Natural killer cell treated with Interleukin-12 subunit alpha and Interleukin-12 subunit beta and Interleukin-15 and Interleukin-18, amount 100 ng/mL, for 72 hours (primary cell): ENCODE measurements at regions not wholly inside any gene's neighbourhood (a gene's known extent, or its start where the extent isn't known, plus 50 kb on each side); places are given as distances from the start of the nearest gene placed in this dataset.

ENCODE experiments used
- ATAC-seq, 2 donors: fragments of 150-1000 bp; cut with Tn5 transposase in 1 of 2; sonication (Bioruptor Pico), chemical (Tn5 transposase) in 1 of 2; 2 replicates each; pipeline ENCODE4 v1.10.0; 2021
- DNase-seq: peaks from one replicate; pipeline ENCODE4 v3.0.0; 2022; ENCODE audit warnings: low spot score
- H3K27ac Mint-ChIP-seq, 2 donors: 1 replicate in 1 of 2; 2 replicates in 1 of 2; pipeline ENCODE4 v1.8.0; 2022; ENCODE audit warnings: mixed read lengths in 2 of 2, mild to moderate bottlenecking in 1 of 2, moderate library complexity in 1 of 2
- H3K27me3 Mint-ChIP-seq, 2 donors: 1 replicate in 1 of 2; 2 replicates in 1 of 2; pipeline ENCODE4 v1.8.0; 2022; ENCODE audit warnings: mixed read lengths in 2 of 2
- H3K36me3 Mint-ChIP-seq: one replicate; pipeline ENCODE4 v1.8.0; 2022; ENCODE audit warnings: mixed read lengths
- H3K4me1 Mint-ChIP-seq, 2 donors: 1 replicate in 1 of 2; 2 replicates in 1 of 2; pipeline ENCODE4 v1.8.0; 2022; ENCODE audit warnings: low read depth in 2 of 2, mixed read lengths in 2 of 2, mild to moderate bottlenecking in 1 of 2
- H3K4me3 Mint-ChIP-seq: one replicate; pipeline ENCODE4 v1.8.0; 2022; ENCODE audit warnings: mixed read lengths
- H3K9me3 Mint-ChIP-seq: 2 replicates; pipeline ENCODE4 v1.8.0; 2022; ENCODE audit warnings: mixed read lengths

DNA sequence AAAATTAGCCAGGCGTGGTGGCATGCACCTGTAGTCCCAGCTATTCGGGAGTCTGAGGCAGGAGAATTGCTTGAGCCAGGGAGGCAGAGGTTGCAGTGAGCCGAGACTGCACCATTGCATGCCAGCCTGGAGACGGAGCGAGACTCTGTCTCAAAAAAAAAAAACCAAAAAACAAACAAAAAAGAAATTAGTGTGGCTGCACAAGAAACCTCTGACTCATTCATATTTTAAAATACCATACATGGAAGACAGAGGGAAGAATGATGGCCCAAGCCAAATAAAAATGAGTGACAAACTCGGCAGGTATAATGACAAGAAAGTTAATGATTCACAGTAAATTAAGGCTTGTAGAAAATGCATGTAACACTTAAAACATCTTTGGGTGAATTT lies 875.8 kb downstream of the EPHA4 start:
- H3K27ac Mint-ChIP-seq, result no peak overlapping the region
- DNase-seq (no peak), ATAC-seq (no peak)
- peaks cover 7 to 8% of the 10 kb centered on the region in 2 donors for H3K27me3 Mint-ChIP-seq
- H3K4me3 Mint-ChIP-seq, result no peak overlapping the region
- H3K9me3 Mint-ChIP-seq, result peaks cover 2% of the 10 kb centered on the region
- H3K4me1 Mint-ChIP-seq, result no peaks in the 10 kb centered on the region
- H3K36me3 Mint-ChIP-seq, result peaks cover 7% of the 10 kb centered on the region

DNA sequence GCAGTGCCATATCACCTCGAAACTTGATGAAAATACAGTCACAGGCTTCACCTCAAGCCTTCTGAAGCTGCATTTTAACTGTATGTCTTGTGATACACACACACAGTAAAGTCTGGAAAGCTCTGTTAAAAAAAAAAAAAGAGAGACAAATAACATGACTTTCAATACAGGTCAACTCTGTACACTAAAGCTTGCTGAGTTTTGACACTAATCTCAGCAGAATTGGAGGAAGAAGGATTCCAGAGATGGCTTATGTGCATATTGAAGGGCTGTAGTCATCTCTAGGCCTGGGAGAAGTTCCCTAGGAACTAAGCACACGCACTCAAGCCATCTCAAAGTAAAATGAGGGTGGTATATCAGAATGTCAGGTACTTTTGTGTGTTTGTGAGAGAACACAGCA lies 875.1 kb downstream of the EPHA4 start:
- H3K36me3 Mint-ChIP-seq, result peaks cover 11% of the 10 kb centered on the region
- no peaks in the 10 kb centered on the region for H3K4me1 Mint-ChIP-seq
- no peak for ATAC-seq
- peaks cover 2% of the 10 kb centered on the region for H3K9me3 Mint-ChIP-seq
- no peak overlapping the region for H3K4me3 Mint-ChIP-seq
- peaks cover 7 to 8% of the 10 kb centered on the region in 2 donors for H3K27me3 Mint-ChIP-seq
- H3K27ac Mint-ChIP-seq, result no peak overlapping the region
- DNase-seq, result no peak

DNA sequence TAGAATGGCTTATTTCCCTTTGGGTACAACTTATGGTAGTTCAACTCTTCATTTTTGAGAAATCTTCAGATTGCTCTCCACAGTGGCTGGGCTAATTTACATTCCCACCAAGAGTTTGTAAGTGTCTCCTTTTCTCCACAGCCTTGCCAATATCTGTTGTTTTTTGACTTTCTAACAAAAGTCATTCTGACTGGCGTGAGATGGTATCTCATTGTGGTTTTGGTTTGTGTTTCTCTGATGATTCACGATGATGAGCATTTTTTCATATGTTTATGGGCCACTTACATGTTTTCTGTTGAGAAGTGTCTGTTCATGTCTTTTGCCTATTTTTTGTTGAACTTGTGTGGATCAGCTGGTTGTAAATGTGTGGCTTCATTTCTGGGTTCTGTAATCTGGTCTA lies 871.0 kb downstream of the EPHA4 start:
- H3K27me3 Mint-ChIP-seq, result peaks cover 2 to 9% of the 10 kb centered on the region in 2 donors
- no peak overlapping the region for H3K27ac Mint-ChIP-seq
- no peak for DNase-seq
- no peak overlapping the region for H3K4me3 Mint-ChIP-seq
- H3K36me3 Mint-ChIP-seq, result peaks cover 11% of the 10 kb centered on the region
- ATAC-seq, result no peak
- no peaks in the 10 kb centered on the region for H3K4me1 Mint-ChIP-seq
- H3K9me3 Mint-ChIP-seq, result peaks cover 2% of the 10 kb centered on the region

DNA sequence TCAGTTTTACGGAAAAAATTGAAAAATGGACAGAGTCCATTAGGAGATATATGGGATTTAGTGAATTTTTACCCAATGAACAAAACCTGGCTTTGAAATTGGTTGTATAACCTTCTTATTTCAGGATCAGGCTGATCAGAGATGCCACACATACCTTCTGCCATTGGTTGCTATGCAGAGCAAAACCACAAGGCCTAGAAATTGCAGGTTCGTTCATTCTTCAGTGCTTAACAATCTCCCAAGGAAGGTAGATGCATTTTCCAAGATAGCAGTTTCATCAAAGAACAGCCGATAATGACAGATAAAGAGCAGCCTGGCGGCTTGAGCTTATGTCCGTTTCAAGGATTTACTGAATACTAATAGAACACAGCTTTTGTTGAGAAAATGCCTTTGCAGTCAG lies 868.8 kb downstream of the EPHA4 start:
- Mint-ChIP-seq H3K4me1 (no peaks in the 10 kb centered on the region), H3K4me3 (no peak overlapping the region), H3K9me3 (peaks cover 2% of the 10 kb centered on the region), H3K36me3 (peaks cover 11% of the 10 kb centered on the region), H3K27me3 (peaks cover under 1 to 18% of the 10 kb centered on the region in 2 donors), H3K27ac (no peak overlapping the region)
- ATAC-seq (no peak), DNase-seq (no peak)

DNA sequence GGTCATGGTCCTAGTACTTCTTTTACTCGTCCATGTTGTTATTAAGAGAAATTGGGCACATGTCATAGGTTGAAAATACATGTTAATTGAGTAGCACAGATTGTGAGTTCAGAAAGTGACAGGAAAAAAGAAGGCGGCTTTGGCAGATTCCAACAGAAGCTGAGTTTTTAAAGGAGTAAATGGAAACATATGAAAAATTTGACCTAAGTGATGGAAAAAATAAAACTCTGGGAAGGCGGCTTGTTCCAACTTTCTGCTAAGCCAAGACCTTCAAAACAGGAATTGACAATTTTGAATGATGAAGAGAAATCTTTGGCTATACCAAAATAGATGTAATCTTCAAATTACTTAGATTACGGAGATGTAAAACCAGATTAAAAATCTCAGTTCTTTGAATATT lies 868.0 kb downstream of the EPHA4 start:
- Mint-ChIP-seq H3K27me3 (peaks cover 2 to 18% of the 10 kb centered on the region in 2 donors), H3K4me3 (no peak overlapping the region), H3K27ac (no peak overlapping the region), H3K4me1 (no peaks in the 10 kb centered on the region), H3K9me3 (peaks cover 2% of the 10 kb centered on the region), H3K36me3 (peaks cover 11% of the 10 kb centered on the region)
- no peak for DNase-seq
- ATAC-seq, result no peak

DNA sequence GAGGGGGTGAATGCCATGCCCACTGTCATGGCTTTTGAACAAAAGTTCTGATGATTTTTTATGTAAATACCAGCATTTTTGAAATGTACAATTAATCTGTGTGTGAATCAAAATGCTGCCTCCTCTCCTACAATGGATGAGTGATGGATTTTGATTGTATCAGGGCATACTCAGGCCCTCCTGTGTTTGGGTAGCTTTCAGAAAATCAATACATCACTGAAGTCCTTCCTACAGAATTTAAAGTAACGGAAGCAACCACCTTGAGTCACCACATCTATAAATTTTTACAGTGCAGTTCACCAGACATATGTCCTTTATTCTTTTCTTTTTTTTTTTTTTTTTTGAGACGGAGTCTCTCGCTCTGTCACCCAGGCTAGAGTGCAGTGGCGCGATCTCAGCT lies 867.3 kb downstream of the EPHA4 start:
- DNase-seq (no peak), ATAC-seq (no peak)
- Mint-ChIP-seq H3K9me3 (peaks cover 2% of the 10 kb centered on the region), H3K27ac (no peak overlapping the region), H3K36me3 (peaks cover 11% of the 10 kb centered on the region), H3K27me3 (peaks cover 2 to 25% of the 10 kb centered on the region in 2 donors), H3K4me3 (no peak overlapping the region), H3K4me1 (no peaks in the 10 kb centered on the region)

DNA sequence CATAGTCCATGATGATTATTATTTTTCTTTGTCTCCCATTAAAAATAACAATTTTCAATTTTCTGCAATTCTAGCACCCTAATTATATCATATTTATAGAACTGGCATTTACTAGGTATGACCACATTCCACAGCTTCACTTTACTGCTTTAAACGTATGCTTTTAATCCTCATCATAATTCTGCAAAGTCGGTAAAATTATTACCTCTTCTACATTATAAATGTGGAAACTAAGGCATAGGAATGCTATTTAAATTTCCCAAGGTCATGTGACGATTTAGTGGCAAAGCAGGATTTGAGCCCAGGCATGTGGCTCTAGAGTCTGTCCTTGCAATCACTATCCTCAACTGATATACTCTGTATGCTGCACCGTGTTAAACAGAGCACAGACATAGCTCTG lies 866.4 kb downstream of the EPHA4 start:
- Mint-ChIP-seq H3K27me3 (peaks cover 6 to 33% of the 10 kb centered on the region in 2 donors), H3K4me1 (no peaks in the 10 kb centered on the region), H3K27ac (no peak overlapping the region), H3K4me3 (no peak overlapping the region), H3K36me3 (peaks cover 9% of the 10 kb centered on the region), H3K9me3 (peaks cover 1% of the 10 kb centered on the region)
- ATAC-seq (no peak), DNase-seq (no peak)

DNA sequence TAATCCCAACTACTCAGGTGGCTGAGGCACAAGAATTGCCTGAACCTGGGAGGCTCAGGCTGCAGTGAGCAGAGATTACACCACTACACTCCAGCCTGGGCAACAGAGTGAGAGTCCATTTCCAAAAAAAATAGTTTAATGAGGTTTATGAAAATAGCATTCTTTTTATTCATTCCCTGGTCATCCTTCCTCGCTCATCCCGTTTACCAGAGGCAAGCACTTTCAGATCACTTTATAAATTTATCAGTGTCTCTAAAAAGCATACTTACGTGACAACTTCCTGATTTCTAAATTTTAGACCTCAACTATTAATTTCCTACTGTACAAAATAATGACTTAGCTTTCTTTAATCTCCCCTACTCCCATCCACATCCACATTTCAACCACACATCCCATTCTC lies 864.8 kb downstream of the EPHA4 start:
- Mint-ChIP-seq H3K27me3 (peaks cover 7 to 38% of the 10 kb centered on the region in 2 donors), H3K4me3 (no peak overlapping the region), H3K36me3 (no peaks in the 10 kb centered on the region), H3K9me3 (no peaks in the 10 kb centered on the region), H3K27ac (no peak overlapping the region), H3K4me1 (no peaks in the 10 kb centered on the region)
- ATAC-seq (no peak), DNase-seq (no peak)

DNA sequence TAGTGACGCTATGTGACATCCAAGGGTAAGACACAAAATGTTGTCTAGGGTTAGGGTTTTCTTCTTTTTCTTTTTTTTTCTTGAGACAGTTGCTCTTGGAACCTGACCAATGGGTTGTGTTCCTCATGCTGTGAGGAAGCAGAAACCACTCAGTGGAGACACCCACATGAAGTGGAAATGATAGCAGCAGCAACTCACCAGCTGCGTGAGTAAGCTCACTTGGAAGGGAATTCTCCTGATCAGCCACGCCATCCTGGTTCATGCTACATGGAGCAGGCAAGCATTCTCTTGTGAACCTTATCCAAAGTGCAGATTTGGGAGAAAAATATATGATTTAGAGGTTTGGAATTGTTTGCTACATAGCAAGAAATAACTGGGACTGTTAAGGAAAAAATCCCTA lies 863.7 kb downstream of the EPHA4 start:
- Mint-ChIP-seq H3K36me3 (no peaks in the 10 kb centered on the region), H3K27ac (no peak overlapping the region), H3K27me3 (peaks cover 7 to 29% of the 10 kb centered on the region in 2 donors), H3K4me3 (no peak overlapping the region), H3K9me3 (no peaks in the 10 kb centered on the region), H3K4me1 (no peaks in the 10 kb centered on the region)
- no peak for DNase-seq
- no peak for ATAC-seq

DNA sequence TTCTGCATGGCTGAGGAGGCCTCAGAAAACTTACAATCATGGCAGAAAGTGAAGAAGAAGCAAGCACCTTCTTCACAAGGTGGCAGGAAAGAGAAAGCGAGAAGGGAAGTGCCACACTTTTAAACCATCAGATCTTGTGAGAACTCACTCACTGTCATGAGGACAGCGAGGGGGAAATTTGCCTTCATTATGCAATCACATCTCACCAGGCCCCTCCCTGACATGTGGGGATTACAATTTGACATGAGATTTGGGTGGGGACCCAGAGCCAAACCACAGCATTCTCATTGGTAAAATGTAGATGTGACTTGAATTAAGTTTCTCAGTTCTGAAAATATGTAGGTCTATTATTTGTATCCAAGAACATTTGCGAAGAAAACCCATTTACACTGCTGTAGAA lies 854.8 kb downstream of the EPHA4 start:
- no peak for ATAC-seq
- Mint-ChIP-seq H3K9me3 (no peaks in the 10 kb centered on the region), H3K4me1 (no peaks in the 10 kb centered on the region), H3K27ac (no peak overlapping the region), H3K36me3 (no peaks in the 10 kb centered on the region), H3K27me3 (no peaks in the 10 kb centered on the region), H3K4me3 (no peak overlapping the region)
- no peak for DNase-seq

DNA sequence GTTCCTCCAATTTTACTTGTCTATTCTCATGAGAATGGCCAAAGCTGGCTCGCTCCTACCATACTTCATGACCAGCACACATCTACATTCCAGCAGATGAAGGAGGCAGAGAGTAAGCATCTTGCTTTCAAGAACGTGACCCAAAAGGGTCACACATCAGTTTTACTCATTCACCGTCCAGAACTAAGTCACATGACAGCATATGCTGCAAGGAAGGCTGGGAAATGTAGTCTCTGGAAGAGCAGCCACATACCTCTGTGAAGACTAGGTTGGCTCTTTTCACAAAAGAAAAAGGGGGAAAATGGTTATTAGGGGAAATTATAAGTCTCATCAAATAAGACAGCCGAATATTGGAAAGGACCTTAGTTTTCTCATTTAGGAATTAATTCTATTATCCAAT lies 835.3 kb downstream of the EPHA4 start:
- no peak for DNase-seq

DNA sequence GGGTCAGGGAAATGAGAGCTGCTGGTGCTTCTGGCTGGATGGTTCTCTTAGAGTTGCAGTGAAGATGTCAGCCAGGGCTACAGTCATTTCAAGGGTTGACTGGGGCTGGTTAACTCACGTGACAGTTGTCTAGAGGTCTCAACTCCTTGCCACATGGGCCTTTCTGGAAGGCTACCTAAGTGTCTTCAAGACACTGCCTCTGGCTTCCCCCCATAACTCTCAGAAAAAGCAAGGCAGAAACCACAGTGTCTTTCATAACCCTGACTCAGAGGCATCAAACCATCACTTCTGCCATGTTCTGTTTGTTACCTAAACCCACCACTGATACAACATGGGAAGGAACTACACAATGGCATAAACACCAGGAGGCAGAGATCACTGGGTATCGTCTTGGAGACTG lies 828.9 kb downstream of the EPHA4 start:
- Mint-ChIP-seq H3K36me3 (no peaks in the 10 kb centered on the region), H3K27me3 (peaks cover 2 to 14% of the 10 kb centered on the region in 2 donors), H3K9me3 (peaks cover 8% of the 10 kb centered on the region), H3K4me3 (no peak overlapping the region), H3K27ac (no peak overlapping the region), H3K4me1 (no peaks in the 10 kb centered on the region)
- ATAC-seq, result no peak
- no peak for DNase-seq

More for the DNA sequence above, 835.3 kb downstream of the EPHA4 start:
- Mint-ChIP-seq H3K27me3 (peaks cover 0 to 14% of the 10 kb centered on the region in 2 donors), H3K4me1 (no peaks in the 10 kb centered on the region), H3K9me3 (peaks cover 5% of the 10 kb centered on the region), H3K27ac (no peak overlapping the region), H3K36me3 (no peaks in the 10 kb centered on the region), H3K4me3 (no peak overlapping the region)
- ATAC-seq, result no peak

DNA sequence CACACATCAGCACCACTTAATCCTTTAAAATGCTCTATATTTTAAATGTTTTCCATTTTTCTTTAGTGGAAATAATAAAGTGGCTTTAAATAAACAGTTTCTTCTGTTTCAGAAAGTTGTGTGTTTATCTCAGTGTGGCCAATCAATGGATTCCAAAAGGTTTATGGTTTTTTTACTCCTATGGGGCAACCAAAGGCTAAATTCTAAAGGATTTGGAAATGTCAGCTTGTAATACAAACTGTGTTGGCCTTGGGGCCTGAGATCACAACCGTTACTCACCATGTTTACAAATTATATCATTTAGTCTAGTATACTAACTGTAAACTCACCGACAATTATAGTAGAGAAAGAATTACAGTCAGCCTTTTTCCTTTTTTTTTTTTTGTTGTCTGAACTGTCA lies 827.2 kb downstream of the EPHA4 start:
- peaks cover 2 to 8% of the 10 kb centered on the region in 2 donors for H3K27me3 Mint-ChIP-seq
- no peak overlapping the region for H3K4me3 Mint-ChIP-seq
- no peaks in the 10 kb centered on the region for H3K4me1 Mint-ChIP-seq
- no peak overlapping the region for H3K27ac Mint-ChIP-seq
- no peak for ATAC-seq
- H3K9me3 Mint-ChIP-seq, result peaks cover 6% of the 10 kb centered on the region
- no peak for DNase-seq
- no peaks in the 10 kb centered on the region for H3K36me3 Mint-ChIP-seq

DNA sequence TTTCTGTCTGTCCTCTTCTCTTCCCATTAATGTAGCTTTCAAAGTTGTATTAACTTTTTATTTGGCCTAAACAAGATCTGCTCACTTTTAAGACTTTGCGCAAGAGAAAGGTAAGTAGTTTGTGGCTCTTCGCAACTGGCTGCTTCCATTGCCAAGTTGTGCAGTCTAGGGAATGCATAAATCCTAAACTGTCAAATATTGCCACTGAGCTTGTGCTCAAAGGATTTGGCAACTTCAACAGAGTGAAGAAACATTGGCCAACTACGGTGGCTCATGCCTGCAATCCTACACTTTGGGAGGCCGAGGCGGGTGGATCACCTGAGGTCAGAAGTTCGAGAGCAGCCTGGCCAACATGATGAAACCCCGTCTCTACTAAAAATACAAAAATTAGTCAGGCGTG lies 826.4 kb downstream of the EPHA4 start:
- Mint-ChIP-seq H3K4me1 (no peaks in the 10 kb centered on the region), H3K27me3 (peaks cover 0 to 2% of the 10 kb centered on the region in 2 donors)

DNA sequence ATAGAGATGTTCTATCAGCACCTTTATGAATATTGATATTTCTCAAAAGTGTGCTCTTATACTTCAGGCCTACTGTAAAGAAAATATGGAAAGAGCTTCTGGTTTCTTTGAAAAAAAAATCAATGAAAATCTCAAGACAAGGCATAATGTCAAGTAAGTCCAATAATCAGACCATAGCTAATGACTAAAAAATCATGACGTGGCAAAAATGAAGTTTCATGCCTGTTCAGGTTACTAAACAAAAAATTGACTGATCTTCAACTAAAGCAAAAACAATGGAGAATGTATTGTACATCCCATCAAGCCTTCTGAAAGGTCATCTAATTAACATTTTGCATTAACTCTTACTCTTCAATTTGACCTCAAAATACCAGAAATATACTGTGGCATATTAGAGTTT lies 824.4 kb downstream of the EPHA4 start:
- Mint-ChIP-seq H3K9me3 (peaks cover 6% of the 10 kb centered on the region), H3K4me3 (no peak overlapping the region), H3K36me3 (no peaks in the 10 kb centered on the region), H3K27me3 (peaks cover 0 to 2% of the 10 kb centered on the region in 2 donors), H3K27ac (no peak overlapping the region), H3K4me1 (no peaks in the 10 kb centered on the region)
- no peak for DNase-seq
- ATAC-seq, result no peak

More for the DNA sequence above, 826.4 kb downstream of the EPHA4 start:
- no peak overlapping the region for H3K4me3 Mint-ChIP-seq
- H3K27ac Mint-ChIP-seq, result no peak overlapping the region
- ATAC-seq (no peak), DNase-seq (no peak)
- peaks cover 3% of the 10 kb centered on the region for H3K9me3 Mint-ChIP-seq
- no peaks in the 10 kb centered on the region for H3K36me3 Mint-ChIP-seq
